ENCODE measurements at regions not wholly inside any gene's neighbourhood (a gene's known extent, or its start where the extent isn't known, plus 50 kb on each side); places are given as distances from the start of the nearest gene placed in this dataset.

DNA sequence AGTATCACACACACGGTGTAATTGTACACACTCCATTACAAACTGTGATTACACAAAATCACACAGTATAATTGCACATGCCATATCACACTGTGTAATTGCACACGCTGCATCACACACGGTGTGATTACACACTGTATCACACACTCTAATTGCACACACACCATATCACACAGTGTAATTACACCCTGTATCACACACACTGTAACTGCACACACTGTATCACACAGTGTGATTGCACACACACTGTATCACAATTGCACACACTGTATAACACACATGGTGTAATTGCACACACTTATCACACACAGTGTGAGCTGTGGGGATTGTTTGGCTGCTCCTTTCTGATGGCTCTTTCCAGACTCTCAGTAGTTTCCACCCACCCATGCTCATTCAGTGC lies 162.6 kb upstream of the SGCG start:
- 42% methylated on average over 3 of the region's 3 CpGs for WGBS (ENCODE audit: low lambda C conversion rate)
- Histone ChIP-seq H3K4me1 (ENCODE audit: control insufficient read depth in 1 of 2, insufficient read depth in 2 of 2, low read depth in 1 of 2, low read length in 1 of 2) (no peaks in the 10 kb centered on the region), H3F3A (replicated peaks; ENCODE audit: insufficient read depth) (no peaks in the 10 kb centered on the region), H3K4me3 (ENCODE audit: low read depth in 2 of 2, low read length in 1 of 2) (no peak overlapping the region), H3K27ac (ENCODE audit: low read depth in 2 of 2, low read length in 1 of 2) (no peak overlapping the region), H3K9me3 (no peaks in the 10 kb centered on the region), H3K27me3 (ENCODE audit: insufficient read depth) (peaks cover 2% of the 10 kb centered on the region; the same call in 1 of the 2 replicates), H3K9ac (no peak overlapping the region), H3K9me2 (no peaks in the 10 kb centered on the region), H3K36me3 (replicated peaks in 1 of 2; ENCODE audit: control insufficient read depth in 1 of 2, insufficient read depth in 2 of 2, low read length in 1 of 2) (no peaks in the 10 kb centered on the region), H2AFZ (ENCODE audit: low read depth) (no peak overlapping the region), H4K20me1 (ENCODE audit: insufficient read depth) (no peaks in the 10 kb centered on the region), H3K79me2 (ENCODE audit: insufficient read depth) (no peaks in the 10 kb centered on the region), H3K4me2 (no peak overlapping the region)
- ChIA-PET POLR2A (no interaction called here), CTCF (no interaction called here)
- TF ChIP-seq IRF3 (IDR thresholded peaks at IDR 0.05; ENCODE audit: low read depth, low read length) (no peak), CHD2 (IDR thresholded peaks at IDR 0.05; ENCODE audit: low read length, partially characterized antibody) (no peak), ELF1 (IDR thresholded peaks at IDR 0.05) (no peak), TAF1 (IDR thresholded peaks at IDR 0.05; ENCODE audit: borderline replicate concordance, low read depth, low read length) (no peak), RXRA (IDR thresholded peaks at IDR 0.05; ENCODE audit: borderline replicate concordance, low read depth) (no peak), MXI1 (IDR thresholded peaks at IDR 0.05; ENCODE audit: low read depth, low read length) (no peak), TCF12 (IDR thresholded peaks at IDR 0.05) (no peak), RAD21 (IDR thresholded peaks at IDR 0.05; ENCODE audit: low read length) (no peak), TEAD4 (IDR thresholded peaks at IDR 0.05; ENCODE audit: borderline replicate concordance, insufficient read depth) (no peak), FOXM1 (IDR thresholded peaks at IDR 0.05; ENCODE audit: low read depth) (no peak), FOSL2 (IDR thresholded peaks at IDR 0.05; ENCODE audit: borderline replicate concordance, low read depth) (no peak), GABPA (IDR thresholded peaks at IDR 0.05; ENCODE audit: low read depth) (no peak)
- TF ChIP-seq, protein P1, sequence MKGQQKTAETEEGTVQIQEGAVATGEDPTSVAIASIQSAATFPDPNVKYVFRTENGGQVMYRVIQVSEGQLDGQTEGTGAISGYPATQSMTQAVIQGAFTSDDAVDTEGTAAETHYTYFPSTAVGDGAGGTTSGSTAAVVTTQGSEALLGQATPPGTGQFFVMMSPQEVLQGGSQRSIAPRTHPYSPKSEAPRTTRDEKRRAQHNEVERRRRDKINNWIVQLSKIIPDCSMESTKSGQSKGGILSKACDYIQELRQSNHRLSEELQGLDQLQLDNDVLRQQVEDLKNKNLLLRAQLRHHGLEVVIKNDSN (IDR thresholded peaks at IDR 0.05; ENCODE audit: borderline replicate concordance, low read depth), result no peak
- TF ChIP-seq, protein P2, sequence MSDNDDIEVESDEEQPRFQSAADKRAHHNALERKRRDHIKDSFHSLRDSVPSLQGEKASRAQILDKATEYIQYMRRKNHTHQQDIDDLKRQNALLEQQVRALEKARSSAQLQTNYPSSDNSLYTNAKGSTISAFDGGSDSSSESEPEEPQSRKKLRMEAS (IDR thresholded peaks at IDR 0.05; ENCODE audit: low read depth), result no peak
- DNase-seq, result no peak

GRCh38 chr13:23020246-23020843 lies 160.4 kb upstream of the SGCG start:
- Histone ChIP-seq H3K4me2 (no peak overlapping the region), H3K9me2 (no peaks in the 10 kb centered on the region), H4K20me1 (ENCODE audit: insufficient read depth) (no peaks in the 10 kb centered on the region), H2AFZ (ENCODE audit: low read depth) (no peak overlapping the region), H3K4me1 (ENCODE audit: control insufficient read depth in 1 of 2, insufficient read depth in 2 of 2, low read depth in 1 of 2, low read length in 1 of 2) (no peaks in the 10 kb centered on the region), H3K4me3 (ENCODE audit: low read depth in 2 of 2, low read length in 1 of 2) (peak overlapping the region in 1 of 2 experiments; percentile 14; a peak in 1 of 4 replicates), H3K9me3 (no peaks in the 10 kb centered on the region), H3K27ac (ENCODE audit: low read depth in 2 of 2, low read length in 1 of 2) (no peak overlapping the region), H3K9ac (no peak overlapping the region), H3F3A (replicated peaks; ENCODE audit: insufficient read depth) (no peaks in the 10 kb centered on the region), H3K79me2 (ENCODE audit: insufficient read depth) (no peaks in the 10 kb centered on the region), H3K27me3 (ENCODE audit: insufficient read depth) (peaks cover 7% of the 10 kb centered on the region; the same call in 1 of the 2 replicates), H3K36me3 (replicated peaks in 1 of 2; ENCODE audit: control insufficient read depth in 1 of 2, insufficient read depth in 2 of 2, low read length in 1 of 2) (no peaks in the 10 kb centered on the region)
- under 1% methylated on average over 5 of the region's 5 CpGs for WGBS (ENCODE audit: low lambda C conversion rate)
- ChIA-PET POLR2A (no interaction called here), CTCF (interaction anchor here (0.6 to 1.5 kb wide), 9 partner anchors 8 to 309 kb away, joined by 3 to 9 read pairs (median 3); no protein-coding TSS in a partner anchor)
- DNase-seq, result peak; percentile 38
- TF ChIP-seq EZH2phosphoT487 (IDR thresholded peaks at IDR 0.05; ENCODE audit: borderline replicate concordance, low read depth) (no peak), NFIC (IDR thresholded peaks at IDR 0.05; ENCODE audit: borderline replicate concordance) (no peak), MEF2A (IDR thresholded peaks at IDR 0.05; ENCODE audit: borderline replicate concordance, low read depth) (no peak), FOXM1 (IDR thresholded peaks at IDR 0.05; ENCODE audit: low read depth) (no peak), CHD2 (IDR thresholded peaks at IDR 0.05; ENCODE audit: low read length, partially characterized antibody) (no peak), PBX3 (IDR thresholded peaks at IDR 0.05) (no peak), YY1 (IDR thresholded peaks at IDR 0.05; ENCODE audit: low read depth) (no peak), RAD21 (IDR thresholded peaks at IDR 0.05; ENCODE audit: low read length) (peak; percentile 65), TAF1 (IDR thresholded peaks at IDR 0.05; ENCODE audit: borderline replicate concordance, low read depth, low read length) (no peak), RCOR1 (IDR thresholded peaks at IDR 0.05; ENCODE audit: low read length) (no peak), SMC3 (IDR thresholded peaks at IDR 0.05; ENCODE audit: low read depth, low read length) (peak; percentile 45)
- TF ChIP-seq, protein P1 (IDR thresholded peaks at IDR 0.05; ENCODE audit: borderline replicate concordance, low read depth), result no peak
- TF ChIP-seq, protein P3, sequence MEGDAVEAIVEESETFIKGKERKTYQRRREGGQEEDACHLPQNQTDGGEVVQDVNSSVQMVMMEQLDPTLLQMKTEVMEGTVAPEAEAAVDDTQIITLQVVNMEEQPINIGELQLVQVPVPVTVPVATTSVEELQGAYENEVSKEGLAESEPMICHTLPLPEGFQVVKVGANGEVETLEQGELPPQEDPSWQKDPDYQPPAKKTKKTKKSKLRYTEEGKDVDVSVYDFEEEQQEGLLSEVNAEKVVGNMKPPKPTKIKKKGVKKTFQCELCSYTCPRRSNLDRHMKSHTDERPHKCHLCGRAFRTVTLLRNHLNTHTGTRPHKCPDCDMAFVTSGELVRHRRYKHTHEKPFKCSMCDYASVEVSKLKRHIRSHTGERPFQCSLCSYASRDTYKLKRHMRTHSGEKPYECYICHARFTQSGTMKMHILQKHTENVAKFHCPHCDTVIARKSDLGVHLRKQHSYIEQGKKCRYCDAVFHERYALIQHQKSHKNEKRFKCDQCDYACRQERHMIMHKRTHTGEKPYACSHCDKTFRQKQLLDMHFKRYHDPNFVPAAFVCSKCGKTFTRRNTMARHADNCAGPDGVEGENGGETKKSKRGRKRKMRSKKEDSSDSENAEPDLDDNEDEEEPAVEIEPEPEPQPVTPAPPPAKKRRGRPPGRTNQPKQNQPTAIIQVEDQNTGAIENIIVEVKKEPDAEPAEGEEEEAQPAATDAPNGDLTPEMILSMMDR (IDR thresholded peaks at IDR 0.05), result peak; percentile 86
- TF ChIP-seq, protein P2 (IDR thresholded peaks at IDR 0.05; ENCODE audit: low read depth), result no peak

Data from SK-N-SH (cell line).